Neural progenitor cell (in vitro differentiated cells): ENCODE measurements at regions not wholly inside any gene's neighbourhood (a gene's known extent, or its start where the extent isn't known, plus 50 kb on each side); places are given as distances from the start of the nearest gene placed in this dataset.
"Not testable (repeated sequence)": the region's sequence is repeated elsewhere in the genome, so short reads cannot be mapped to it uniquely, and the experiment has no call there.

ENCODE experiments used
- DNase-seq: peaks from one replicate; pipeline ENCODE4 v3.0.0-alpha.2; 2016; ENCODE audit warnings: low spot score
- H2AFZ ChIP-seq: fragments of 200-600 bp; sonication (generic); replicated peaks from 2 replicates; pipeline ENCODE4 v1.6.1; 2016; ENCODE audit warnings: antibody characterized with exemption
- H3F3A ChIP-seq: fragments of 200-600 bp; sonication (generic); 2 replicates; pipeline ENCODE4 v1.6.1; 2016; ENCODE audit warnings: antibody characterized with exemption, low read depth
- H3K27ac ChIP-seq: fragments of 200-600 bp; sonication (generic); 2 replicates; pipeline ENCODE4 v1.5.1; 2016; ENCODE audit warnings: mild to moderate bottlenecking
- H3K27me3 ChIP-seq: fragments of 200-600 bp; sonication (generic); 2 replicates; pipeline ENCODE4 v1.6.1; 2016; ENCODE audit warnings: mild to moderate bottlenecking, moderate library complexity
- H3K36me3 ChIP-seq: fragments of 200-600 bp; sonication (generic); 2 replicates; pipeline ENCODE4 v1.5.1; 2016
- H3K4me1 ChIP-seq: fragments of 200-600 bp; sonication (generic); 2 replicates; pipeline ENCODE4 v1.6.1; 2016; ENCODE audit warnings: mixed run types
- H3K4me2 ChIP-seq: fragments of 200-600 bp; sonication (generic); 2 replicates; pipeline ENCODE4 v1.6.1; 2016
- H3K4me3 ChIP-seq: fragments of 200-600 bp; sonication (generic); 2 replicates; pipeline ENCODE4 v1.5.1; 2016
- H3K79me2 ChIP-seq: fragments of 200-600 bp; sonication (generic); 2 replicates; pipeline ENCODE4 v1.6.1; 2016; ENCODE audit warnings: low read depth
- H3K9ac ChIP-seq: fragments of 200-600 bp; sonication (generic); 2 replicates; pipeline ENCODE4 v1.6.1; 2016
- H3K9me3 ChIP-seq: fragments of 200-600 bp; sonication (generic); 2 replicates; pipeline ENCODE4 v1.5.1; 2016; ENCODE audit warnings: low read depth
- H4K20me1 ChIP-seq: fragments of 200-600 bp; sonication (generic); 2 replicates; pipeline ENCODE4 v1.6.1; 2016; ENCODE audit warnings: low read depth
- H3K27ac Mint-ChIP-seq: 3 replicates; pipeline ENCODE4 v1.8.0; 2021; ENCODE audit warnings: mixed read lengths
- H3K27me3 Mint-ChIP-seq: 2 replicates; pipeline ENCODE4 v1.8.0; 2022; ENCODE audit warnings: low read depth, mild to moderate bottlenecking, inconsistent platforms, moderate library complexity, mixed read lengths; ENCODE audit not compliant: insufficient read depth
- H3K36me3 Mint-ChIP-seq: 3 replicates; pipeline ENCODE4 v1.8.0; 2021; ENCODE audit warnings: mixed read lengths
- H3K4me1 Mint-ChIP-seq: 3 replicates; pipeline ENCODE4 v1.8.0; 2021; ENCODE audit warnings: mixed read lengths
- H3K4me3 Mint-ChIP-seq: 3 replicates; pipeline ENCODE4 v1.8.0; 2021; ENCODE audit warnings: mild to moderate bottlenecking, moderate library complexity, mixed read lengths
- H3K9me3 Mint-ChIP-seq: 3 replicates; pipeline ENCODE4 v1.8.0; 2020; ENCODE audit warnings: mixed read lengths
- CTCF ChIP-seq: fragments of 200-600 bp; sonication (generic); IDR thresholded peaks from 2 replicates; pipeline ENCODE4 v1.5.1; 2017; ENCODE audit warnings: antibody characterized with exemption, mild to moderate bottlenecking
- EZH2 ChIP-seq: fragments of 200-600 bp; sonication (generic); IDR thresholded peaks from 2 replicates; pipeline ENCODE4 v1.6.1; 2017; ENCODE audit warnings: antibody characterized with exemption, mild to moderate bottlenecking, moderate library complexity
- EZH2phosphoT487 ChIP-seq: fragments of 200-600 bp; sonication (generic); IDR thresholded peaks from 2 replicates; pipeline ENCODE4 v1.6.1; 2017; ENCODE audit warnings: antibody characterized with exemption

- no peak overlapping the region for H2AFZ ChIP-seq
- no peaks in the 10 kb centered on the region for H3K9me3 ChIP-seq
- Mint-ChIP-seq H3K4me1 (no peaks in the 10 kb centered on the region), H3K27ac (no peak overlapping the region), H3K27me3 (no peaks in the 10 kb centered on the region), H3K4me3 (no peak overlapping the region), H3K9me3 (no peaks in the 10 kb centered on the region), H3K36me3 (no peaks in the 10 kb centered on the region)
- no peak for DNase-seq
- no peaks in the 10 kb centered on the region for H3K79me2 ChIP-seq
- H3K4me2 ChIP-seq: no peak overlapping the region
- H3K27me3 ChIP-seq: no peaks in the 10 kb centered on the region
- H3K27ac ChIP-seq: no peak overlapping the region
- H3F3A ChIP-seq: no peaks in the 10 kb centered on the region
- H3K9ac ChIP-seq: no peak overlapping the region
- no peaks in the 10 kb centered on the region for H3K36me3 ChIP-seq
- no peaks in the 10 kb centered on the region for H3K4me1 ChIP-seq
- no peak overlapping the region for H3K4me3 ChIP-seq
- TF ChIP-seq EZH2 (no peak), EZH2phosphoT487 (no peak), CTCF (peak; percentile 57)
- H4K20me1 ChIP-seq: no peaks in the 10 kb centered on the region
Measured at GRCh38 chr4:130747842-130748241, 1651.9 kb downstream of the C4orf33 start.

- no peaks in the 10 kb centered on the region for H3K36me3 ChIP-seq
- H3K27ac Mint-ChIP-seq: no peak overlapping the region
- H3K4me1 Mint-ChIP-seq: no peaks in the 10 kb centered on the region
- H3K27me3 Mint-ChIP-seq: peaks cover 3% of the 10 kb centered on the region
- H3K9me3 ChIP-seq: no peaks in the 10 kb centered on the region
- no peaks in the 10 kb centered on the region for H3K27me3 ChIP-seq
- H3K79me2 ChIP-seq: no peaks in the 10 kb centered on the region
- H4K20me1 ChIP-seq: no peaks in the 10 kb centered on the region
- H3K4me2 ChIP-seq: no peak overlapping the region
- TF ChIP-seq EZH2phosphoT487: no peak
- no peak overlapping the region for H3K27ac ChIP-seq
- H3K4me1 ChIP-seq: no peaks in the 10 kb centered on the region
- no peaks in the 10 kb centered on the region for H3K9me3 Mint-ChIP-seq
- H3K4me3 ChIP-seq: no peak overlapping the region
- H3K36me3 Mint-ChIP-seq: no peaks in the 10 kb centered on the region
- H2AFZ ChIP-seq: peak overlapping the region; percentile 29
- H3F3A ChIP-seq: no peaks in the 10 kb centered on the region
- no peak for DNase-seq
- H3K4me3 Mint-ChIP-seq: no peak overlapping the region
- no peak overlapping the region for H3K9ac ChIP-seq
Measured at GRCh38 chr4:130753926-130754325, 1658.0 kb downstream of the C4orf33 start.

- H3K27me3 Mint-ChIP-seq: peaks cover 3% of the 10 kb centered on the region
- no peaks in the 10 kb centered on the region for H3K4me1 Mint-ChIP-seq
- H3K27ac ChIP-seq: no peak overlapping the region
- H3K36me3 Mint-ChIP-seq: no peaks in the 10 kb centered on the region
- TF ChIP-seq EZH2 (no peak), EZH2phosphoT487 (no peak), CTCF (no peak)
- H2AFZ ChIP-seq: no peak overlapping the region
- no peak overlapping the region for H3K27ac Mint-ChIP-seq
- H3K79me2 ChIP-seq: no peaks in the 10 kb centered on the region
- no peak overlapping the region for H3K4me2 ChIP-seq
- H3K36me3 ChIP-seq: no peaks in the 10 kb centered on the region
- no peak overlapping the region for H3K9ac ChIP-seq
- no peak overlapping the region for H3K4me3 ChIP-seq
- H3K4me1 ChIP-seq: no peaks in the 10 kb centered on the region
- no peaks in the 10 kb centered on the region for H3K27me3 ChIP-seq
- DNase-seq: no peak
- H3K9me3 ChIP-seq: no peaks in the 10 kb centered on the region
- no peaks in the 10 kb centered on the region for H3K9me3 Mint-ChIP-seq
- no peak overlapping the region for H3K4me3 Mint-ChIP-seq
- H3F3A ChIP-seq: no peaks in the 10 kb centered on the region
- H4K20me1 ChIP-seq: no peaks in the 10 kb centered on the region
Measured at GRCh38 chr4:130760246-130760645, 1664.3 kb downstream of the C4orf33 start.

- not testable (repeated sequence) for H3K36me3 ChIP-seq, H3K4me1 Mint-ChIP-seq, H3K9me3 Mint-ChIP-seq, H3K27me3 ChIP-seq, H3K4me3 Mint-ChIP-seq, H4K20me1 ChIP-seq, DNase-seq, H3K27me3 Mint-ChIP-seq, H2AFZ ChIP-seq, H3K27ac ChIP-seq, H3K79me2 ChIP-seq, H3K4me3 ChIP-seq, H3K9me3 ChIP-seq, H3K9ac ChIP-seq, H3K36me3 Mint-ChIP-seq, H3F3A ChIP-seq, H3K4me1 ChIP-seq, H3K4me2 ChIP-seq
- peak overlapping the region; percentile 50 for H3K27ac Mint-ChIP-seq
Measured at GRCh38 chr4:130767384-130767783, 1671.4 kb downstream of the C4orf33 start.

GRCh38 chr4:130772966-130773365 lies 1677.0 kb downstream of the C4orf33 start:
- H3K27me3 Mint-ChIP-seq, H4K20me1 ChIP-seq, H3K9ac ChIP-seq, H3K4me1 Mint-ChIP-seq, H3K27me3 ChIP-seq, H3K4me3 Mint-ChIP-seq, H3K9me3 Mint-ChIP-seq, H3K36me3 ChIP-seq, H3K9me3 ChIP-seq, H3K4me1 ChIP-seq, H3K27ac Mint-ChIP-seq, H3K4me2 ChIP-seq, H3K79me2 ChIP-seq, H3K27ac ChIP-seq, H3K4me3 ChIP-seq, H3K36me3 Mint-ChIP-seq, DNase-seq, H3F3A ChIP-seq, H2AFZ ChIP-seq: not testable (repeated sequence)
